Lung microvascular endothelial cell (primary cell): ENCODE measurements at regions not wholly inside any gene's neighbourhood (a gene's known extent, or its start where the extent isn't known, plus 50 kb on each side); places are given as distances from the start of the nearest gene placed in this dataset.
"Not testable (repeated sequence)": the region's sequence is repeated elsewhere in the genome, so short reads cannot be mapped to it uniquely, and the experiment has no call there.

Source experiments
- DNase-seq, 2 donors: peaks; one replicate each; pipeline versions ENCODE4 v3.0.0 to v3.0.0-alpha.2; 2010; ENCODE audit warnings: low read depth in 2 of 2

DNA sequence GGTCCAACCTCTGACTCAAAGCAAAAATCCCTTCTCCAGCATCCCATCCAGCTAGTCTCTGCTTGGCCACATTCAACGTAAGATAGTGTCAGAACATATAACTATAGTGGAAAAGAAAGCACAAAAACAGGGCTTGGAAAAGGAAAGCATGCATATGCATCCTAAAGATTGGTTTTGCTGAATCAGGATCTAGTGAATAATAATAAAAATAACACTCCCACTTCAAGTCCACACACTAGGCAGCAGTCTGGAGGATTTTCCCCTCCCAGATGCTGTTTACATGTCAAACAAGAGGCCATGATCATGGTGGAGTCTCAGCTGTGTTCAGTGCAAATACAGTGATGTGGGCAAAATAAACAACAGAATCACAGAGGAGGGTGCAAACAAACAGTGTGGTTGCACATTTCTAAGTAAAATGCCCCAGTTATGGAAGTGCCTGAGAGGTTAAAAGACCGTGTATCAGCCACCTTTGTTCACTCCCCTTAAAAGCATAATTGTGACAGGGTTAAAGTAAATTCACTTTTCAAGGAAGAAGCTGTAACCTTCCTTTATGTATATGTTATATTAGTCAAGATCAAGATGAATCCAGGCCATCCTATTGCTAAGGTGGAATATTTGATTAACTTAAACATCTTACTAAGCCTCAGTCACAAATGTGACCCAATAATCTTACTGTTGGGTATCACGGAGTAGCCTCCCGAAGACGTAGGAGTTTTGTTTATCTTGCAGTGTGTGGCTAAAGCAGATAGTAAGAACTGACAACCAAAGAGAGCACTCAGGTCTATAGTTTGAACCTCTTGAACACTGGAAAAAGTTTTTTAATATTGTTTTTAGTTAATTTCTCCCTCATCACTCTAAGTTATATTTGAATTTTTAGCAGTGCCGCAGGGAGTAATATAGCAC is 424.5 kb downstream of the SOX2 start:
- DNase-seq = no peak

DNA sequence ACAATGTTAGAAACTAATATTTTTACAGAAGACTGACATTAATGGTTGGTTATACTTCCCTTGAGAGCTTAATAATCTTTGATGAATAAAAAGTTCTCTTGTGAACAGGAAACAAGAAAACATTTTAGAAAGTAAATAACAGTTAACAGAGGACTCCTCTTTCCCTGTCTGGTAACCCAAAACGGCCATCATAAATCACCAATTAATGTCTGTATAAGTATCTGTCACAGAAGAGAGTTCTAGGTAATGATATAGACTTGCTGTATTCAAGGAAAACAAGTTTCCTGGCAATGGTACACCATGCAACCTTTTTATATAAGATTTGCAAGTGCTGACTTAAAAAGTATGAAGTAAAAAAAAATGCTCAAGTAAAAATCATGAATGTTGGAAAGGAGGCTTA is 426.7 kb downstream of the SOX2 start:
- DNase-seq = no peak

DNA sequence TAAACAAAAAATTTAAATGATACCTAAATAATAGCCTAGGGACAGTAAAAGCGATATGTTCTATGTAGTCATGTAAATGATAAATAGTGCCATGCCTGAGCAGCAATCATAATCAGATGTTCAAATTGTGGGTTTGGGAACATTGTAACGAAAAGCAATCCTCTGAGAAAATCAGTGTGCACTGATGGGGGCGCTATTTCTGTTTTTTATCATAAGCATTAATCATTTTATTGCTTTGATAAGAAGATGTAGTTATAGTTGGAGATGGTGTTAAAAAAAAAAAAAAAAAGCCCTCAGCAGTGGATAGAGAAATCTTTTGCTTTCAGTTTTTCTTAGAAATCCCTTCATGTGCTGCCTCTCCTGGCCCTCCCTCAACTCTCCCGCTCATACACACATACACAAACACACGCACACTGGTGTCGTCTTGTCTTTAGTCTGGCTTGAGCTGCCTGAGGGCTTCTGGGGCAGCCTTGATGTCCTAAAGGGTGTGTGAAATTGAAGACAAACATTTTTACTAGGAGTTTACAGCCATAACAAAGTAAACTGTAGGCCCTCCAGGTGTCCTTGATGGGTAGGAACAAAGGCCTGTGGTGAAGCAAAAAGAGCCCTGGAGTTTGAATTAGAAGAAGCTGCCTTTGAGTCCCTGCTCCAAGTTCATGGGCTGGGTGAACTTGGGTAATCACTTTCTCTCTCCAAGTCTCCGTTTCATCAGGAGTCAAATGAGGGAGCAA is 428.1 kb downstream of the SOX2 start:
- DNase-seq = no peak

DNA sequence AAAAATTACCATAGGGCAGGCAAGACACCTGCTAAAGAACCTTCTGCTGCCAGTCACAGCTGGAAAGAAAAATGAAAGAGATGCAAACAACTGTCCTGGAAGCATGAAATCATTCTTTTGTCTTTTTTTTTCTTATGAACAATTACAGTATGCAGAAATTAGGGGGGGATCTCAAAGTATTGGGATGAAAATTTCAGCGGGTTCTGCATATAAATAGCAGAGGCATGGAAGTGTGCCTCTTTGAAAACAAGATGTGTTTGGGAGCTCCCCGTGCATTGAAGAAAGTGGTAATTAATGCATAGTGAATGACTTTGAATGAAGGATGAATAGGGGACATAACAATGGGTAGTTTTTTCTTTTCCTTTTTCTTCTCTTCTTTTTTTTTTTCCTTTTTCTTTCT is 431.2 kb downstream of the SOX2 start:
- DNase-seq = no peak

DNA sequence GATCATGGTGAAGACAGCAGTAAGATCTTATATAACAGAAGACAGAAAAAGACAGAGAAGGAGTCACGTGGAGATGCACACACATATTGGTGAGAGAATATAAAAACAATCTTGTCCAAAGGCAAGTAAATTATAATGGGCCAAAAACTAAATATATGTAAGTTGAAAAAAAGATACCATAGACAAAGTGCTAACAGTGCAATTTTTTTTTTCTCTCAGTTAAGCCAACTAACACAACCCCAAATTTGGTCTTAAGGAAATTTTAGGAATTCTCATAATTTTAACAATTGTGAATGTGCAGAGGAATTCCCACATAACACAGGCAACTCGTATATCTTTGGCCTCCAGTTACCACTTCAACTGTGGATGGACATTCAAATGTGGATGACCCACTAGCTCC is 432.2 kb downstream of the SOX2 start:
- no peak for DNase-seq

DNA sequence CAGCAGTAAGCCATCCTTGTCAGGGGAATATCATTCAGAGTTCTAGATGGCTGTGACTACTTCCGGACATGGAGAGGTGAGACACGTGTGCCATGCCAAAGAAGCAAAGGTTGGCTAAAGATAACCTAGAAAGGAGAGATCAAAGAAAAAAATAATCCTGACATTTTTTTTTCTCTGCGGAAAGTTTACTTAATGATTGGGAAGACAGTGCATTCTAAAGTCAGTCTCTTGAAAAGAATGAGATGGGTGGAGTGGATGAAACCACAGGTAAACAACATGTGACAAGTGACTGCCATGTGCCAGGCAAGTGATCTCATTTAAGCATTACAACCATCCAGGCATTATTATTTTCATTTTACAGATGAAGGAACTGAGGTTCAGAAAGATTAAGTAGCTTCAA is 436.6 kb downstream of the SOX2 start:
- no peak for DNase-seq

DNA sequence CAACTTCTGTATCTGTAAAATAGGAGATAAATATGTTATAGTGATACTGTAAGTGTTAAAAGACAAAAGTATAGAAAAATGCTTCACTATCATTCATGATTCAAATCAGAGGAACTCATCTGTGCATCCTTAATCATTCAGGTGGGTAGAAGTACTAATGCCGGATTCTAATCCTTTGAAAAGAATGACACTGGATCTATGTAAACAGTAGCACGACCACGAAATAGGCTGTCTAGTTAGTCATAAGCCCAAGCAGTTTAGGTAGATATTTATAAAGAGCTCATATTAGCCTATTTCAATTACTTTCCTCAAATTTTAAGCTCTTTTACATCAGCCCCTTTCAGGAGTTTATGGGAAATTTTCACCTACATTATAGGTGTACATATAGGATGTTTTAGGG is 437.9 kb downstream of the SOX2 start:
- DNase-seq = no peak

DNA sequence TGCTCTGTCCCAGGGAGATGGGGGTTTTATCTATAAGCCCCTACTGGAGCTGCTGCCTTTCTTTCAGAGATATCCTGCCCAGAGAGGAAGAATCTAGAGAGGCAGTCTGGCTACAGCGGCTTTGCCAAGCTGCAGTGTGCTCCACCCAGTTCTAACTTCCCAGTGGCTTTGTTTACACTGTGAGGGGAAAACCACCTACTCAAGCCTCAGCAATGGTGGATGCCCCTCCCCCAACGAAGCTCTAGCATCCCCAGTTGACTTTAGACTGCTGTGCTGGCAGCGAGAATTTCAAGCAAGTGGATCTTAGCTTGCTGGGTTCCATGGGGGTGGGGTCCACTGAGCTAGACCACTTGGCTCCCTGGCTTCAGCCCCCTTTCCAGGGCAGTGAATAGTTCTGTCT is 444.6 kb downstream of the SOX2 start:
- DNase-seq = not testable (repeated sequence)

DNA sequence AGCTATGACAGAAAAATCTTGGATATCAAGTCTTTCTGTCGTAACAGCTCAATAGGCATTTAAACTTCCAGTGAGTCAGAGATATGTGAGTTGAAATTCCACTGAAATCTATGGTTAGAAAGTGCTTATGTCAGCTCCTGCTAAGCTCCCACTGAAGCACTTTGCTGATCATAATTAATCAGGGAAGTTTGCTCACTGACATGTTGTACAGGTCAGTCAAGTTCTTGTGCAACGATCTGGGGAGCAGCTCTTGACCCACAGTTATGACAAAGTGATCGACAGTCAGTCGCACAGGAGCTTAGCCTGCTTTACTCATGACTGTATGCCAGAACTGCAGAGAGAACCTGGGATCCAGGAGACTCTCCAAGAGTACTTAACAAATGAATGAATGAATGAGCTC is 453.5 kb downstream of the SOX2 start:
- DNase-seq = no peak

DNA sequence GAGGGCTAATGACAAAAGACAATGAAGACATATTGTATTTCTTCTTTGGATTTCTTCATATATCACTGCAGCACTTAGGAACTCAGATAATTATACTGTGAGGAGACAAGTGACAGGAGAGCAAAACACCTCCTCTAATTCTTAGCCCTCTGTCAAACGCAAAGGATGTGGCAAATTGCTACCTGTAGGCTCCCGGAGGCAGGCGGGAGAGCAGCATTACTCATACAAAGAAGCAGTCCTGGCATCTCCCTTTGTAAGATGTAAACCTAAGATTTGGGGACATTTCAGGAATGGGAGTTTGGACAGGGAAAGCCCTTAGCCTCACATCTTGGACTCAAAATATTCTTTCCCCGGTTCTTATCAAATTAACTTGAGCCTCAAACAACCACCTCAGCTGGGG is 460.8 kb downstream of the SOX2 start:
- no peak for DNase-seq

DNA sequence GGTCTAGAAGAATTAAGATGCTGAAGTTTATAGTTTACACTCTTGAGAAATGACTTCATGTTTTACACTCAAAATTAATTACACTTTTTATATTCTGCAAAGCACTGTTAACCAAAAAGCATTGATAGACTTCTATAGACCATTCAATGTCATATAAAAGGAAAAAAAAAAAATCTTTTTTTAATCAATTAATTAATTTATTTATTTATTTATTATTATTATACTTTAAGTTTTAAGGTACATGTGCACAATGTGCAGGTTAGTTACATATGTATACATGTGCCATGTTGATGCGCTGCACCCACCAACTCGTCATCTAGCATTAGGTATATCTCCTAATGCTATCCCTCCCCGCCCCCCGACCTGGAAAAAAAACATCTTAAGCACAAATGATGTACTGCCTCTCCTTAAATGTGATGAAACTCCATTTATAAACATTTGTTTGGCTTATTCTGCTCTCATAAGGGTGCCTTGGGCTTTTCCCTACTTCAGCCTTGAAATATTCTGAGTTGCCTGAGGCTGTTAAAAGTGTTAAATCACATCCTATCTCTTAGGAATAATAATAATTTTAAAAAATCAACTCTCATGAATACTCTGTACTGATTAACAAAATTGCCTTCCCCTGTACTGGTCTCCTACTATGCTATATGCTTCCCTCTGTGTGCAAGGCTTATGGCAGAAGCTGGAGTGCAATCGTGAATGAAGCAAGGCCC is 466.9 kb downstream of the SOX2 start:
- no peak for DNase-seq

DNA sequence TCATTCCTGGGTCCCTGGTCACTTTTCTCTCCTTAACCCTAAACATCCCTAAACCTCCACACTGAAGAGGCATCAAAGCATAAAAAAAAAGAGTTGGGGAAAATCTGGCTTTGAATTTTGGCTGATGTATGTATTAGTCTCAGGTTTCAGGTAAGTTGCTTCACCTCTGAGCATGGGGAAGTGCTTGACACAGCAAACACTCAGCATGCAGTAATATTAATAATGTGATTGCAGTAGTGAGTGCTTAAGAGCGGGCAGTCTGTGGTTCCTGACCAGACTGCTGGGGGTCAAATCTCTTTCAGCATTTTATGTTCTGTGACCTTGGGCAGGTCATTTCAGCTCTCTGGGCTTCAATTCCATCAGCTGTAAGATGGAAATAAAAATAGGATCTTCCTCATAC is 467.9 kb downstream of the SOX2 start:
- DNase-seq = no peak

DNA sequence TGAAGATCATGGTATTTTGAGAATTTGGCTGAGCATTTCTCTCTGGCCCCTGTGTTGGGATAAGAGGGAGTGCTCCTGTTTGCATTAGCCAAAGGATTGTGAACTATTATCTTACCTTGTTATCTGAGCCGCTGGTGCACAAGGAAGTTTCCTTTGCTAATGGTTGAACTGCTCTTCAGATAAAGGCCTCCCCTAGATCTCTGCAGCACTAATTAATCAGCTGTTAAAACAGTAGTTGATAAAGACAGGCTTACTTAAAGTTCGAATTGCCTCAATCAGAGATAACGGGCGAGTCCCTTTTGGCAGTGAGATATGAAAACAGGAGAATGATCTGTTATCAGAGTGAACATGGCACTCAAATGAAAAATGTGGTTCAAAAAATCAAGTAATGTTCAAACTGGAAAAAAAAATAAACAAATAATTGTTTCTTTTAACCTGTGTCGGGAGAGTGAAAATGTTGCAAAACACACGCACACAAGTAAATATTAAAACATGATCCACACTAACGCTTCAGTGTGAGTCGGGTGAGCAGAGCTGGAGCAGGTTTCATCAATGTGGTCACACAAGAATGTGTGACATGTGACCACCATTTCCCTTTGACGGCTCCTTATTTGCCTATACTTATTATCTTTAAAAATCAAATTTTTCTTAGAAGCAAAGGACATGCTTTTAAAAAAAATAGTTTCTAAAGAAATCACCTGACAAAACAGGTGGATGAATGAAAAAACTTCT is 469.1 kb downstream of the SOX2 start:
- no peak for DNase-seq

DNA sequence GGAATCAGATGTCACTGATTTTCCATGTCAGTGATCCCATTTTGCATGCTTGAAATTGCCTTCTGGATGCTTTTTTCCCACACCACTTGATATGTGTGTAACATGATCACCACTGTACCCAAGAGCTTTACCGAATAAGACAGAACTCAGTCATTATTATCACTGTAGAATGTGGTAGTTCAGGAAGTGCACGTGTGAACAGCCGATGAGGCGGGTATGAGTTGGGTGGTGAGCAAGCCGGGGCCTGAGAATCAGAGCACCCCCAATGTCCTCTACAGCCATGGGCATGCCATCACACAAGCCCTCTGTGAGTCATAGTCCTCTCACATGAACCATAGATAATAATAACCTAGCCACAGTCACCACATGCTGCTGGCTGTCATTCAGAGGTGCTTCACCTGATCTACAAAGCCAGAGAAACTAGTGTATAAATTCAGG is 470.8 kb downstream of the SOX2 start:
- no peak for DNase-seq

DNA sequence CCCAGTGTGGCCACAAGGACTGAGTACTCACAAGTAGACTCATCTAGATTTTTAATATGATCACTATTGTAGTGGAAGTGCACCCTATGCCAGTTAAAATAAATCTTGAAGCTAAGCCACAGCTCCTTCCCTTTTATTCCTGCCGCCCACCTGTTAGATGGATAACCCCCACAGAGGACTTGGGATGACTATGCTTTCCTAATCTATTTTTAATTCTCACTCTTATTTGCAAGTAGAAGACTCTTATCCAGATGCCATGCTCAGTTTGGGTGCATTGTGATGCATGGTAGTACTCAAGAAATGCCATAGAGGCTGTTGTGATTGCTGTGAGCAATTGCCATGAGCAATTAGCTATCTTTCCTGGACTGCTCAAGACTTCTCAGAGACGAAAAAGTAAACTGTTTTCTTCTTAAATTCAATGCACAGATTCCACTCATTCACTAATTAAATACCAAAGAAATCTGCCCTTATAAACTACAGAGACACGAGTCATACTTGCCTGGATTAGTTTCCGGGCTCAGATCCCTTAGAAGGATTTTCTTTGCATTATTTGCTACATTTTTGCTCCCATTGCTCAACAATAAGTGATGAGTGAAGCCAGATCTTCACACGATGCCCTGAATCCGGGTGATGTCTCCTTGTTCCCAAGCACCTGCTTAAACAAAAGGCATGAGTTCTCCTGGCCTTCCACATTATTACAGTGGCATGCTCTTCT is 472.1 kb downstream of the SOX2 start:
- DNase-seq = no peak

DNA sequence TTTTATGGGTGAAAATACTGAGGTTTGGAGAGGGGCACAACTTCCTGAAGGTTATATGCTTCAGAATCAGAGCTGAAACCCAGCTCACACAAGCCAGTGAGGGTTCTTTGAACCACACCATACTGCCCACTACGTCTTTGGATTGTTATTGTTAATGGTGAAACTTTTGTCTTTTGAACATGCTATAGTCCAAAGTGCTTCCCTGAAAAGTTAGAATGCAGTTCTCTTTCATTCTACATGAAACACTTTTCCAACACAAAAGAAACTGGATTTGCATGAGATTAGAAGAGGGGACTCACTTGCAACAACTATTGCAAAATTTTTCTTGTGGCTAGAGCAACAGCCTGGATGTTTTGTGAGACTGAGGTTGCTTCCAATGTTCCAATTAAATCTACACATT is 473.6 kb downstream of the SOX2 start:
- no peak for DNase-seq

DNA sequence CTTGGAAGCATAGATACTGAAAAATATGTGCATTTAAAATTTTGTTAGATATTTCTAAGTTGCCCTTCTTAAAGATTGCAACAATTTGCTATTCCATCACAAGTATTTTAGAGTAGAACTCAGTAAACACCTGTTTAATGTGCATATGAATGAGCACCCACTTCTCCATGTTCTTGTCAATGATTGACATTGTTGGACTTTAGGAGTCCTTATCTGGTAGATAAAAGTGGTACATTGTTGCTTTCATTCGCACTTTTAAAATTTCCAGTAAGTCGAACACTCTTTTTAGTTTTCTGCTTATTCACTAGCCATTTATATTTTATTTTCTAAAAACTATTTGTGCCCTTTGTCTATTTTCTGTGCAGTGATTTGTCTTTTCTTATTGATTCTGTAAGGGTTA is 478.3 kb downstream of the SOX2 start:
- no peak for DNase-seq

DNA sequence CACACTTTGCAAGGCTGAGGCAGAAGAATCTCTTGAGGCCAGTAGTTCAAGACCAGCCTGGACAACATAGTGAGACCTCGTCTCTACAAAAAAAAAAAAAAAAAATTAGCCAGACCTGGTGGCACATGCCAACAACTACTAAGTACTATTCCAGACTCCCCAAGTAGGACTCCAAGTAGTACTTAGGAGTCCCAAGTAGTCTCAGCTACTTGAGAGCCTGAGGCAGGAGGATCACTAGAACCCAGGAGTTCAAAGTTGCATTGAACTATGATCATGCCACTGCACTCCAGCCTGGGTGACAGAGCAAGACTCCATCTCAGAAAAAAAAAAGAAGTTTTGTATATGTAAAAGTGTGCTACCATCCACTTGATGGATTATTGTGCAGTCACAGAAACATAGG is 486.6 kb downstream of the SOX2 start:
- no peak for DNase-seq

DNA sequence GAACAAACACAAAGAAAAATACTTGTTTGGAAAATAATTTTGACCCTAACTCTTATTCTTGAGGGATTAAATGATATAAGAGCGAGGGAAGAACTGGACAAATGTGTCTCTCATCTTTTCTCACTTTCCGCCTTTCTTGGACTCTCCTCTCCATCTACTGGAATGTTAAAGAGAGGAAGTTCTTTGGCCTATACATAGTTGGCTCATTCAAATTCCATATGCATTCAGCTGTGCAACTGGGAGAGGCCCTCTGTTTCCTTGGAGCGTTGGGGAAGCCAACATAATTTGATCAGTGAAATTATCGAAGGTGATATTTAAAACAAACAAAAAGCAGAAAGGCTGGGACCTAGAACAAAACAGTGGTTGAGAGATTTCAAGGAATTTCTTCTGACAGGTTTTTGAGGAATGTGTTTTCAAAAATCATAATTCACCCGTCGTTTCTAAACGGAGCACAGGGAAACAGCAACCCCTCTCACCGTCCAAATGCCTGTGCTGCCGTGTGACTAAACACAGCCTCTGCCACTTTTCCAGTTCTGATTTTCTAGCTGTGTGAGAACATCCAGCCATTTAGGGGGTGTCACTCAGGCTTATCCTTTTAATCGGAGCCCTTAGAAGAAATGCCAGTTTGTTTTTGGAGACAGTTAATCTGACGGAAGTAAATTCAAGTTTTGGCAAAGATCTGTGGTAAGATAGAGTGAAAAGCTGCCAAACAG is 489.9 kb downstream of the SOX2 start:
- DNase-seq = no peak

DNA sequence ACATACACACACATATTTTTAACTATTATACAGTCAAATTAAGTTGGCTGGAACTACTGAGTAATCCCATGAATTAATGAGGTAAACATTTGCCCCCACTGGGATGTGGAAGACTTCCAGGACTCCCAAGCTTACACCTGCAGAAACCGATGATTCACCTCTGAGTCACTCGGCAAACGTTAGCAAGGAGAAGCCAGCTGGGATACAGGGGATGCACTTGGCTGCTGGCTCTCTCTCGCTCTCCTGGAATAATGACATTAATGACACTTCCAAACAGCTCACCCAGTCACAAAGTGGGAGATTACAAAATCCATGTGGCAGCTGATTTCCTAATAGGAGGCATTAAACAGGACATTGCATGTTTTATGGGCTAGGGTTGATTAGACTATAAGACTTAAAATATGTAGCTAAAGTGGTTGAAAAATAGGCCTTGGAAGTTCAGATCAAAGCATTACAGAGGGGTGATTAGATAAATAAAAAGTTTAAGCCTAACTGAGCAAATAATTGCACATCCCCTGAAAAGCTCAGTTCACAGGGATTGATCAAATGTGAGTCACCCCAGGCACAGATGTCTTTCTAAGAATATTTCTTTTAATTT is 500.9 kb downstream of the SOX2 start:
- peak in 1 of 2 donors; percentile 37 for DNase-seq
